ENCODE measurements at regions not wholly inside any gene's neighbourhood (a gene's known extent, or its start where the extent isn't known, plus 50 kb on each side); places are given as distances from the start of the nearest gene placed in this dataset.

GRCh38 chr6:168384045-168385036, 56.6 kb upstream of the SMOC2 start:
- DNase-seq = no peak

- DNase-seq = no peak
Measured at GRCh38 chr6:168385037-168385759, 55.8 kb upstream of the SMOC2 start.

DNA sequence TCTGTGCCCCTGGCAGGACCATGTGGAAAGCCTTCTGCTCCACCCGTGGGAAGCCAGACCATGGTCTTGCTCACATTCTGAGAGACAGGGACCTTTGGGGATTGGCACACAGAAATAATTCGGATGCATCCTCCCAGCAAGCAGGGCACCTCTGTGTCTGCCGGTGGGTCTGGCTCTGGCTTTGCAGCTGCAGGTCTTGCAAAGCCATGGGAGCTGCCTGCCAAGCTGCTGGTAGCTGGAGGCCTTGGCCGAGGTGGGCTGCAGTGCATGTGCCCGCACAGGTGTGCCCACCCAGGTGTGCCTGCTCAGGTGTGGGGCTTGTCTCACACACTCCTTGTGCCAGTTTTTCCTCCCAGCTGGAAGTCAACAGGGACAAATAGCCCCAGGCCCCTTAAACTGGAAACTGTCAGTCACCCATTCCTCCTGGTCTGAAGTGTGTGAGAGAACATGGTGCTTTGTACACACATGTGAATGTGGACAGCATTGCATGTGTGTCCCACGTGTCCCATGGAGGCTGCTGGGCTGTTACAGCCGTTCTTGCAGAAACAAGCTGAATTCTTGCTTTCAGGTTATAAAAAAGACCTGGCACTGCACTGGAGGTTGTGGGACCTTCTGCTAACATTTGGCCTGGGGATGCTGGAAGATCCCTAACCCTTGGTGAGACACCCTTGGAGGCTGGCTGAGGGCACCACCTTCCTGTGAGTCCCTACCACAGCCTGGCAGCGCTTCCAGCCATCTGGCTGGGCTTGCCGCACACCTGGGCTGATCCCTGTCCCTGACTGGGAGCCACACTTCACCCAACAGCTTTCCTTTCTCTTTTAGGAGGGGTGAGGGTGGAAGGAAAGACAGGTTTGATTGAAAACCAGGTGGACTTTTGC, 54.9 kb upstream of the SMOC2 start:
- DNase-seq = no peak

DNA sequence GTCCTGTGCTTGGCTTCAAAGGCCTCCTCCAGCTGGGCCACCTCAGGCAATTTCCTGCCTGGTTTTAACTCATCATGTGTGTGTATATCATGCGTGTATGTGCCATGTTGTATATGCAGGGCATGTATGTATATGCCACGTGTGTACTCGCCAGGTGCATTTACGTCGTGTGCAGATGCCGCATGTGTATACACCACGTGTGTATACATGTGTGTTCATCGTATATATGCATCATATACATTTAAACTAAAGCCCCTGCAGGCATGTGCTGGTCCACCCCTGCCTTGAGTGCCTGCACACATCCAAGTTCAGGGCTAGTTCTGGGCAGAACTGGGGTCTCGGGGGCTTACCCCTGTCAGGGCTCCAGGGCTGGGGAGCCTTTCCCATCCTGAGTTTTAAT, 54.0 kb upstream of the SMOC2 start:
- DNase-seq = no peak

DNA sequence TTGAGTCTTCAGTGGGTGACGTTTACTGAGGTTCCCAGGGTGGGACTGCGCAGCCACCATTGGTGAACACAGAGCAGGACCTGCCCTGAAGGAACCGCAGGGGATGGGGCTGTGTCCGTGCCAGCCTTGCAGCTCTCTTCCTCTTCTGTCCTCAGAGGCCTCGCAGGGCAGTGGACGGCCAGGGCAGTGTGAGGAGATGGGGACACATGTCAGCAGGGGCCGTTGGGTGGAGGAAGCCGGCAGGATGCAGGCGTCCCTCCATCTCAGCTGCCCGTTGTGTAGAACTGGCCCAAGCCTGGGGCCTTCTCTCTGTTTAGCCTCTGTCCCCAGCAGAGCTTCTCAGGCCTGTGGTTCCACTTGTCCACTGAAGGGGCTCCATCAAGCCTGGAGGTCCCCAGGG, 53.6 kb upstream of the SMOC2 start:
- no peak for DNase-seq

DNA sequence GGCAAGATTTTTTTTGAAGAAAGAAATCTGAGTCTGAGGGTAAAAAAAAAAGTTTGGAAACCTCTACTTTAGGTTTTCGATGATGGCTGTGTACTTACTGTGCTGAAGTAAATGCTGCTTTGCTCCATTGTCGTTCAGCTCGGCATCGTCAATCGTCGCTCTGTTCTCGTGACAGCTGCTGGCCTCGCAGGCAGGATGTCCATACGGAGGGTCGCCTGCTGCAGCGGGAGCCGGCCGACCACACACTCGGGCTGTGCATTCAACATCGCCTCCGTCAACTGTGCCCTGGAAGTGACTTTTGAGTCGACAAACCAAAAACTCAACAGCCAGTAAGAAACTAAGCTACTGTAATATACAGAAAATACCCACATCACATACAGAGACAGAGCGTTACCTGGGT, 53.1 kb upstream of the SMOC2 start:
- DNase-seq = no peak

- DNase-seq = no peak
Measured at GRCh38 chr6:168388641-168389633, 52.0 kb upstream of the SMOC2 start.

DNA sequence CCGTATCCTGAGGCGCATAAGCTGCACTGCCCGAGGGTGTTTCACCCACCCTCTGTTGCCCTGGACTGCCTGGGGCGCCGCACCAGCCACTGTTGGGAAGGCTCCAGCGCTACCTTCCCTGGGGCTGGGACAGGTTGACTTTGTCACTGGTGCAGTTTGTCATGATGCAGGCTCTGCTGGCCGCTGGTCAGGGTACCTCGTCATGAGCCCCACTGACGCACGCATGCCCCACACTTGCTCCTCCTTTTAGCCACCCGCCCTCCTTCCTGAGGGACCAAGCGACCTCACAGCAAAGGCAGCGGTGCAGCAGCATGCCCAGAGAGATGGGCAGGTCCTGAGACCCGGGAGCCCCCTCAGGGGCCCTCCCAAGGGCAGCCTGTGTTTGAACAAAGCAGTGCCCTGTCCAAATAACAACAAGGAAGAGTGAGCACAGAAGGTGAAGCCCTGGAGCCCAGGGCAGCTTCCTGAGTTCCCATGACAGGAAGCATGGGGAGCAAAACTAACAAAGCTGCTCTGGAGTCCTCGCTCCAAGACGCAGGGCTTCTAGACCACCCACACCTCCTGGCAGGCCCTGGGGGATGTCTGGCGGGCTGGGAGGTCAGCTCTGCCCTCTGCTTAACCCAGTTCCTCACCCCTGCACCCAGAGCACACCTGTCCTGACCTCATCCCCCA, 50.1 kb upstream of the SMOC2 start:
- no peak for DNase-seq

Data from stimulated activated CD8-positive, alpha-beta memory T cell treated with anti-CD3 and anti-CD28 coated beads, Interleukin-4, amount 100 ng/mL, for 48 hours (primary cell).